CD4-positive, alpha-beta T cell (primary cell): ENCODE measurements at regions not wholly inside any gene's neighbourhood (a gene's known extent, or its start where the extent isn't known, plus 50 kb on each side); places are given as distances from the start of the nearest gene placed in this dataset.

Experiments used
- ATAC-seq: fragments of 200-7000 bp; cut with Tn5 transposase; one replicate; pipeline ENCODE4 v1.10.0; 2022; ENCODE audit warnings: mild to moderate bottlenecking; ENCODE audit not compliant: poor library complexity
- CTCF ChIA-PET: fragments of 350-600 bp; sonication (Branson Sonifier 250); formaldehyde crosslinking; loops from one replicate; lab custom pipeline; 2021; ENCODE audit warnings: antibody characterized with exemption, inconsistent platforms; lab: Charles Lee
- POLR2A ChIA-PET: fragments of 350-600 bp; sonication (Branson Sonifier 250); formaldehyde crosslinking; loops from one replicate; lab custom pipeline; 2021; ENCODE audit warnings: antibody characterized with exemption, inconsistent platforms; lab: Charles Lee
- DNase-seq, 14 experiments: peaks; one replicate each; pipeline ENCODE4 v3.0.0-alpha.2; 2013 to 2020; ENCODE audit warnings: mixed read lengths in 2 of 14
- H3K27ac ChIP-seq, 2 donors: one replicate each; pipeline versions ENCODE4 v1.5.1 to v1.7.0; 2013; ENCODE audit warnings: low read length in 2 of 2, low read depth in 1 of 2, mild to moderate bottlenecking in 1 of 2
- H3K27me3 ChIP-seq, 2 experiments: 1 replicate in 1 of 2; 2 replicates in 1 of 2; pipeline versions ENCODE4 v1.6.1 to v1.7.0; 2013; ENCODE audit warnings: low read length in 2 of 2, control low read depth in 1 of 2, mild to moderate bottlenecking in 1 of 2, moderate library complexity in 1 of 2; ENCODE audit not compliant: insufficient read depth in 2 of 2, control insufficient read depth in 1 of 2
- H3K36me3 ChIP-seq: one replicate; pipeline ENCODE4 v1.6.1; 2013; ENCODE audit warnings: low read length, control low read depth; ENCODE audit not compliant: insufficient read depth
- H3K4me1 ChIP-seq: one replicate; pipeline ENCODE4 v1.6.1; 2013; ENCODE audit warnings: low read length, control low read depth; ENCODE audit not compliant: insufficient read depth
- H3K4me3 ChIP-seq: one replicate; pipeline ENCODE4 v1.5.1; 2013; ENCODE audit warnings: mild to moderate bottlenecking, low read length, moderate library complexity
- H3K9me3 ChIP-seq, 2 experiments: 1 replicate in 1 of 2; 2 replicates in 1 of 2; pipeline versions ENCODE4 v1.6.1 to v1.7.0; 2013; ENCODE audit warnings: low read length in 2 of 2, mild to moderate bottlenecking in 2 of 2, control low read depth in 1 of 2, moderate library complexity in 1 of 2; ENCODE audit not compliant: control insufficient read depth in 1 of 2, insufficient read depth in 1 of 2
- H3K27ac Mint-ChIP-seq: one replicate; pipeline ENCODE4 v1.8.0; 2020; ENCODE audit warnings: mixed read lengths
- H3K27me3 Mint-ChIP-seq: one replicate; pipeline ENCODE4 v1.8.0; 2021; ENCODE audit warnings: mixed read lengths
- H3K36me3 Mint-ChIP-seq: one replicate; pipeline ENCODE4 v1.8.0; 2021; ENCODE audit warnings: low read depth, mixed read lengths
- H3K4me1 Mint-ChIP-seq: one replicate; pipeline ENCODE4 v1.8.0; 2021; ENCODE audit warnings: low read depth, mixed read lengths
- H3K4me3 Mint-ChIP-seq: one replicate; pipeline ENCODE4 v1.8.0; 2020; ENCODE audit warnings: mild to moderate bottlenecking, mixed read lengths
- H3K9me3 Mint-ChIP-seq: one replicate; pipeline ENCODE4 v1.8.0; 2020; ENCODE audit warnings: mixed read lengths
- CTCF ChIP-seq: fragments of 200-600 bp; IDR thresholded peaks from one replicate; pipeline ENCODE4 v1.8.0; 2022; ENCODE audit warnings: antibody characterized with exemption, mild to moderate bottlenecking
- intact Hi-C, 2 experiments: fragments of 100-400 bp; cut with DNase I in 1 of 2; cut with micrococcal nuclease in 1 of 2; formaldehyde crosslinking; loops; one replicate each; pipeline versions ENCODE4 v1.15.1 to v1.9.0; 2023 to 2025; cut with DNase I, micrococcal nuclease

- ChIA-PET POLR2A (no interaction called here), CTCF (no interaction called here)
- H3K27me3 ChIP-seq = peaks cover 3 to 10% of the 10 kb centered on the region in 2 experiments
- H3K27me3 Mint-ChIP-seq = peaks cover 34% of the 10 kb centered on the region
- H3K27ac ChIP-seq = no peak overlapping the region
- H3K4me3 Mint-ChIP-seq = no peak overlapping the region
- DNase-seq = no peak
- no peak for ATAC-seq
- no peak for TF ChIP-seq CTCF
- intact Hi-C loops = no loop called here
- no peaks in the 10 kb centered on the region for H3K9me3 Mint-ChIP-seq
- H3K27ac Mint-ChIP-seq = no peak overlapping the region
- no peaks in the 10 kb centered on the region for H3K4me1 ChIP-seq
- H3K4me1 Mint-ChIP-seq = no peaks in the 10 kb centered on the region
- no peaks in the 10 kb centered on the region for H3K36me3 Mint-ChIP-seq
- no peaks in the 10 kb centered on the region for H3K36me3 ChIP-seq
- peaks cover 0 to 11% of the 10 kb centered on the region in 2 experiments for H3K9me3 ChIP-seq
- no peak overlapping the region for H3K4me3 ChIP-seq
Observed at GRCh38 chr1:22290157-22290556, 147.3 kb upstream of the WNT4 start.

- ATAC-seq = no peak
- peaks cover 4 to 13% of the 10 kb centered on the region in 2 experiments for H3K27me3 ChIP-seq
Observed at GRCh38 chr1:22290611-22291010, 147.7 kb upstream of the WNT4 start.

GRCh38 chr1:22291057-22291456 is 148.2 kb upstream of the WNT4 start:
- no peaks in the 10 kb centered on the region for H3K4me1 Mint-ChIP-seq

More at GRCh38 chr1:22290611-22291010, 147.7 kb upstream of the WNT4 start:
- Mint-ChIP-seq H3K4me3 (no peak overlapping the region), H3K27ac (no peak overlapping the region), H3K36me3 (no peaks in the 10 kb centered on the region), H3K27me3 (peaks cover 38% of the 10 kb centered on the region), H3K9me3 (no peaks in the 10 kb centered on the region), H3K4me1 (no peaks in the 10 kb centered on the region)
- ChIA-PET CTCF (no interaction called here), POLR2A (no interaction called here)
- no peak overlapping the region for H3K4me3 ChIP-seq
- no peak for DNase-seq
- H3K27ac ChIP-seq = no peak overlapping the region
- TF ChIP-seq CTCF = no peak
- H3K36me3 ChIP-seq = no peaks in the 10 kb centered on the region
- H3K4me1 ChIP-seq = no peaks in the 10 kb centered on the region
- peaks cover 0 to 8% of the 10 kb centered on the region in 2 experiments for H3K9me3 ChIP-seq
- intact Hi-C loops = no loop called here

More at GRCh38 chr1:22291057-22291456, 148.2 kb upstream of the WNT4 start:
- no peaks in the 10 kb centered on the region for H3K9me3 Mint-ChIP-seq
- peaks cover 0 to 6% of the 10 kb centered on the region in 2 experiments for H3K9me3 ChIP-seq
- no peak overlapping the region for H3K4me3 Mint-ChIP-seq
- CTCF ChIA-PET = no interaction called here
- POLR2A ChIA-PET = no interaction called here
- H3K4me3 ChIP-seq = no peak overlapping the region
- no peaks in the 10 kb centered on the region for H3K36me3 ChIP-seq
- H3K27me3 Mint-ChIP-seq = peaks cover 42% of the 10 kb centered on the region
- no peak for DNase-seq
- H3K27me3 ChIP-seq = peaks cover 4 to 13% of the 10 kb centered on the region in 2 experiments
- H3K27ac ChIP-seq = no peak overlapping the region
- ATAC-seq = no peak
- no peaks in the 10 kb centered on the region for H3K36me3 Mint-ChIP-seq
- no peaks in the 10 kb centered on the region for H3K4me1 ChIP-seq
- TF ChIP-seq CTCF = no peak
- intact Hi-C loops = no loop called here
- H3K27ac Mint-ChIP-seq = no peak overlapping the region
